A549 (cell line): ENCODE measurements at regions not wholly inside any gene's neighbourhood (a gene's known extent, or its start where the extent isn't known, plus 50 kb on each side); places are given as distances from the start of the nearest gene placed in this dataset.
"Not testable (repeated sequence)": the region's sequence is repeated elsewhere in the genome, so short reads cannot be mapped to it uniquely, and the experiment has no call there.

Source experiments
- ATAC-seq, 2 experiments: fragments of 200-7000 bp in 1 of 2; fragments of >200 bp in 1 of 2; cut with Nextera tagmentation in 1 of 2; cut with Tn5 transposase in 1 of 2; 3 replicates each; pipeline versions ENCODE4 v1.8.0 to v1.9.1; 2018 to 2020; ENCODE audit warnings: mild to moderate bottlenecking in 1 of 2, moderate library complexity in 1 of 2
- CTCF ChIA-PET: fragments of 300-600 bp; sonication (Branson Sonifier 250); formaldehyde crosslinking; extraction: SDS; loops from one replicate; lab custom pipeline; 2021; ENCODE audit warnings: antibody characterized with exemption, inconsistent platforms; lab: Yijun Ruan, JAX
- POLR2A ChIA-PET: fragments of 350-600 bp; formaldehyde crosslinking; extraction: SDS; loops from one replicate; lab custom pipeline; 2021; ENCODE audit warnings: antibody characterized with exemption, inconsistent platforms; lab: Yijun Ruan, JAX
- DNase-seq, 2 experiments: peaks; one replicate each; pipeline versions ENCODE4 v3.0.0 to v3.0.0-alpha.2; 2011 to 2016; ENCODE audit warnings: low read depth in 1 of 2, low spot score in 1 of 2
- FAIRE-seq: peaks from 2 replicates; lab custom pipeline; 2011; peaks lifted over from hg19 to GRCh38; lab: Jason Lieb, UNC
- H3K27ac ChIP-seq, 2 experiments: fragments of >200 bp; sonication (Bioruptor Twin); formaldehyde crosslinking; 3 replicates each; pipeline ENCODE4 v1.5.1; 2016 to 2017
- H3K4me1 ChIP-seq: fragments of >200 bp; sonication (Bioruptor Twin); formaldehyde crosslinking; 3 replicates; pipeline ENCODE4 v1.6.1; 2016
- H3K4me2 ChIP-seq: fragments of >200 bp; sonication (Bioruptor Twin); formaldehyde crosslinking; 3 replicates; pipeline ENCODE4 v1.6.1; 2016
- H3K4me3 ChIP-seq: fragments of >200 bp; sonication (Bioruptor Twin); formaldehyde crosslinking; 3 replicates; pipeline ENCODE4 v1.5.1; 2016
- H3K9me3 ChIP-seq: fragments of >200 bp; sonication (Bioruptor Twin); formaldehyde crosslinking; 3 replicates; pipeline ENCODE4 v1.6.1; 2016
- BHLHE40 ChIP-seq: IDR thresholded peaks from 2 replicates; pipeline ENCODE4 v1.6.1; 2012; ENCODE audit warnings: low read depth, low read length, inconsistent platforms
- CBX2 ChIP-seq: fragments of 200-600 bp; sonication (generic); IDR thresholded peaks from 2 replicates; pipeline ENCODE4 v1.6.1; 2016; ENCODE audit warnings: low read depth, mild to moderate bottlenecking, borderline replicate concordance
- CEBPB ChIP-seq, 2 experiments: fragments of >200 bp in 1 of 2; sonication (Bioruptor Twin) in 1 of 2; formaldehyde crosslinking in 1 of 2; IDR thresholded peaks; 2 replicates each; pipeline ENCODE4 v1.6.1; 2012 to 2016
- CHD2 ChIP-seq: fragments of 150-350 bp; IDR thresholded peaks from 2 replicates; pipeline ENCODE4 v1.6.1; 2014; ENCODE audit warnings: low read length; ENCODE audit not compliant: partially characterized antibody
- CHD4 ChIP-seq: fragments of 200-600 bp; sonication (generic); IDR thresholded peaks from 2 replicates; pipeline ENCODE4 v1.6.1; 2016; ENCODE audit warnings: antibody characterized with exemption, mild to moderate bottlenecking, borderline replicate concordance
- EHF ChIP-seq: fragments of 250-450 bp; sonication (Bioruptor Pico); IDR thresholded peaks from 2 replicates; pipeline ENCODE4 v1.5.0; 2020; ENCODE audit warnings: mild to moderate bottlenecking
- EP300 ChIP-seq, 2 experiments: fragments of >200 bp; sonication (Bioruptor Twin); formaldehyde crosslinking; IDR thresholded peaks; 2 replicates in 1 of 2; 3 replicates in 1 of 2; pipeline ENCODE4 v1.6.1; 2016 to 2017
- FOXS1 ChIP-seq: fragments of 250-450 bp; sonication (Bioruptor Pico); IDR thresholded peaks from 2 replicates; pipeline ENCODE4 v1.5.0; 2020; ENCODE audit warnings: mild to moderate bottlenecking, moderate library complexity
- HEYL ChIP-seq: fragments of 250-450 bp; sonication (Bioruptor Pico); IDR thresholded peaks from 2 replicates; pipeline ENCODE4 v1.8.0; 2021; ENCODE audit warnings: mild to moderate bottlenecking, moderate library complexity
- HMGXB4 ChIP-seq: fragments of 250-450 bp; sonication (Bioruptor Pico); IDR thresholded peaks from 2 replicates; pipeline ENCODE4 v1.5.0; 2021; ENCODE audit warnings: mild to moderate bottlenecking, moderate library complexity, borderline replicate concordance
- HOXA7 ChIP-seq: fragments of 250-450 bp; sonication (Bioruptor Pico); IDR thresholded peaks from 2 replicates; pipeline ENCODE4 v1.5.0; 2020; ENCODE audit warnings: mild to moderate bottlenecking, moderate library complexity
- HOXB13 ChIP-seq: fragments of 250-450 bp; sonication (Bioruptor Pico); IDR thresholded peaks from 2 replicates; pipeline ENCODE4 v1.5.0; 2020; ENCODE audit warnings: low read depth, mild to moderate bottlenecking, moderate library complexity
- JUN ChIP-seq, 2 experiments: fragments of >200 bp; sonication (Bioruptor Twin); formaldehyde crosslinking; IDR thresholded peaks; 2 replicates in 1 of 2; 3 replicates in 1 of 2; pipeline ENCODE4 v1.6.1; 2016 to 2017
- KDM1A ChIP-seq: fragments of 200-600 bp; sonication (generic); IDR thresholded peaks from 2 replicates; pipeline ENCODE4 v1.6.1; 2016; ENCODE audit warnings: low read depth, mild to moderate bottlenecking
- KDM5A ChIP-seq: fragments of 200-600 bp; sonication (generic); IDR thresholded peaks from 2 replicates; pipeline ENCODE4 v1.6.1; 2016; ENCODE audit warnings: antibody characterized with exemption, mild to moderate bottlenecking
- MAFK ChIP-seq: fragments of 450-650 bp; IDR thresholded peaks from 2 replicates; pipeline ENCODE4 v1.6.1; 2014; ENCODE audit not compliant: partially characterized antibody
- MYC ChIP-seq: IDR thresholded peaks from 2 replicates; pipeline ENCODE4 v1.6.1; 2012; ENCODE audit warnings: mild to moderate bottlenecking, inconsistent platforms, low read length, improper control_type of control experiment, borderline replicate concordance
- REST ChIP-seq: fragments of 200-600 bp; sonication (generic); IDR thresholded peaks from 2 replicates; pipeline ENCODE4 v1.6.1; 2016; ENCODE audit warnings: antibody characterized with exemption, mild to moderate bottlenecking, moderate library complexity
- RFX5 ChIP-seq: fragments of 450-650 bp; IDR thresholded peaks from 2 replicates; pipeline ENCODE4 v1.7.1; 2014; ENCODE audit warnings: antibody characterized with exemption, mild to moderate bottlenecking, moderate library complexity
- SREBF2 ChIP-seq: fragments of 450-650 bp; IDR thresholded peaks from 2 replicates; pipeline ENCODE4 v1.6.1; 2014; ENCODE audit warnings: mild to moderate bottlenecking, moderate library complexity
- TFCP2L1 ChIP-seq: fragments of 250-450 bp; sonication (Bioruptor Pico); IDR thresholded peaks from 2 replicates; pipeline ENCODE4 v1.5.0; 2021; ENCODE audit warnings: mild to moderate bottlenecking
- TP53 ChIP-seq: fragments of 250-450 bp; sonication (Bioruptor Pico); IDR thresholded peaks from 2 replicates; pipeline ENCODE4 v1.5.0; 2021; ENCODE audit warnings: mild to moderate bottlenecking, moderate library complexity
- ZC3H11A ChIP-seq: fragments of 450-650 bp; IDR thresholded peaks from 2 replicates; pipeline ENCODE4 v1.6.1; 2014; ENCODE audit warnings: antibody characterized with exemption, mild to moderate bottlenecking
- ZFP36 ChIP-seq: fragments of 450-650 bp; IDR thresholded peaks from 2 replicates; pipeline ENCODE4 v1.6.1; 2014; ENCODE audit warnings: borderline replicate concordance; ENCODE audit not compliant: partially characterized antibody
- ZNF302 ChIP-seq: fragments of 250-450 bp; sonication (Bioruptor Pico); IDR thresholded peaks from 2 replicates; pipeline ENCODE4 v1.9.0; 2021; ENCODE audit warnings: inconsistent platforms, mild to moderate bottlenecking, moderate library complexity
- ZSCAN20 ChIP-seq: fragments of 250-450 bp; sonication (Bioruptor Pico); IDR thresholded peaks from 2 replicates; pipeline ENCODE4 v1.8.0; 2022; ENCODE audit warnings: mild to moderate bottlenecking, moderate library complexity
- WGBS: methylation state at CpG from one replicate; pipeline ENCODE4 v1.1.6; 2017; ENCODE audit errors: missing lambda C conversion rate; 5-methylcytosine and 5-hydroxymethylcytosine counted together
- TF ChIP-seq, protein P1 (sequence below): IDR thresholded peaks from 2 replicates; pipeline ENCODE4 v1.6.1; 2012
- TF ChIP-seq, protein P2 (sequence below): IDR thresholded peaks from 2 replicates; pipeline ENCODE4 v1.6.1; 2012

- ChIA-PET POLR2A (no interaction called here), CTCF (no interaction called here)
- 57% methylated on average over 3 of the region's 3 CpGs for WGBS
- Histone ChIP-seq H3K4me1 (no peaks in the 10 kb centered on the region), H3K4me3 (no peak overlapping the region), H3K9me3 (no peaks in the 10 kb centered on the region), H3K27ac (no peak overlapping the region), H3K4me2 (no peak overlapping the region)
- TF ChIP-seq HOXA7 (no peak), HOXB13 (no peak), ZFP36 (no peak), CEBPB (IDR thresholded peaks at IDR 0.05) (no peak), ZSCAN20 (CRISPR knock-in tag) (no peak), KDM5A (no peak), FOXS1 (no peak), ZC3H11A (no peak), JUN (IDR thresholded peaks at IDR 0.05) (no peak), REST (no peak), MYC (no peak), EHF (CRISPR knock-in tag) (no peak), HEYL (CRISPR knock-in tag) (no peak)
- TF ChIP-seq, protein P1, sequence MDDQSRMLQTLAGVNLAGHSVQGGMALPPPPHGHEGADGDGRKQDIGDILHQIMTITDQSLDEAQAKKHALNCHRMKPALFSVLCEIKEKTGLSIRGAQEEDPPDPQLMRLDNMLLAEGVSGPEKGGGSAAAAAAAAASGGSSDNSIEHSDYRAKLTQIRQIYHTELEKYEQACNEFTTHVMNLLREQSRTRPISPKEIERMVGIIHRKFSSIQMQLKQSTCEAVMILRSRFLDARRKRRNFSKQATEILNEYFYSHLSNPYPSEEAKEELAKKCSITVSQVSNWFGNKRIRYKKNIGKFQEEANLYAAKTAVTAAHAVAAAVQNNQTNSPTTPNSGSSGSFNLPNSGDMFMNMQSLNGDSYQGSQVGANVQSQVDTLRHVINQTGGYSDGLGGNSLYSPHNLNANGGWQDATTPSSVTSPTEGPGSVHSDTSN = no peak
- FAIRE-seq (no peak), DNase-seq (no peak), ATAC-seq (no peak)
Measured at GRCh38 chr10:45513551-45513950, 139.5 kb downstream of the ALOX5 start.

- H3K4me1 ChIP-seq, H3K27ac ChIP-seq, H3K4me2 ChIP-seq, ATAC-seq, H3K9me3 ChIP-seq, FAIRE-seq, POLR2A ChIA-PET, CTCF ChIA-PET, DNase-seq, H3K4me3 ChIP-seq: not testable (repeated sequence)
- 93% methylated on average over 5 of the region's 37 CpGs for WGBS
Measured at GRCh38 chr10:45511926-45512325, 137.9 kb downstream of the ALOX5 start.

DNA sequence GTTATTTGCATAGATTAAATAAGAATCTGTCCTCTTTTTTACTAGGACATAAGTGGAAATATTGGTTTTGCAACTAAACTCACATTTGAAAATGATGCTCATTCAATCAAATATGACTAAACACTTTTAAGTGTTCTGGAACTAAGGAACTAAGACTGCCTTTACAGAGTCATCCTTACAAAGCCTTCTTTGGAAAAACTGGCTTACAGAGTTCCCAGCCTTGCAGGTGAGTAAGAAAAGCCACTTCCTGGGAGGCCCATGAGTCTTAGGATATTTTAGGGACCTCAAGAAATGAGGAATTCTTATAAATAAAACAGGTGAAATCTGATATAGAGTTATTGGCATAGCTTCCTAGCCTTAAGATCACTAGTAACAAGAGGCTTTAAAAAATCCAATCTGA, 135.5 kb downstream of the ALOX5 start:
- TF ChIP-seq JUN (IDR thresholded peaks at IDR 0.05) = no peak
- TF ChIP-seq, protein P1 = no peak
- no peak for TF ChIP-seq CHD2
- TF ChIP-seq CHD4 = no peak
- no peak for TF ChIP-seq ZFP36
- TF ChIP-seq CBX2 = no peak
- TF ChIP-seq ZC3H11A = no peak
- TF ChIP-seq, protein P2, sequence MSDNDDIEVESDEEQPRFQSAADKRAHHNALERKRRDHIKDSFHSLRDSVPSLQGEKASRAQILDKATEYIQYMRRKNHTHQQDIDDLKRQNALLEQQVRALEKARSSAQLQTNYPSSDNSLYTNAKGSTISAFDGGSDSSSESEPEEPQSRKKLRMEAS = no peak
- no peak for TF ChIP-seq ZNF302 (CRISPR knock-in tag)
- no peak for TF ChIP-seq TP53 (CRISPR knock-in tag)
- TF ChIP-seq HMGXB4 (CRISPR knock-in tag) = no peak
- no peak for TF ChIP-seq SREBF2
- no peak for TF ChIP-seq TFCP2L1 (CRISPR knock-in tag)
- no peak for TF ChIP-seq KDM1A
- no peak for TF ChIP-seq MAFK
- TF ChIP-seq EHF (CRISPR knock-in tag) = no peak
- TF ChIP-seq EP300 (IDR thresholded peaks at IDR 0.05) = no peak
- TF ChIP-seq ZSCAN20 (CRISPR knock-in tag) = no peak
- TF ChIP-seq RFX5 = no peak
- no peak for TF ChIP-seq BHLHE40
- no peak for DNase-seq
- no peak overlapping the region for H3K27ac ChIP-seq
- H3K4me1 ChIP-seq = no peaks in the 10 kb centered on the region
- ChIA-PET CTCF (interaction anchor here (0.9 kb wide), 1 partner anchor 45 kb away, joined by 4 read pairs; no protein-coding TSS in a partner anchor), POLR2A (no interaction called here)
- H3K9me3 ChIP-seq = no peaks in the 10 kb centered on the region
- H3K4me3 ChIP-seq = no peak overlapping the region
- ATAC-seq = no peak
- no peak for FAIRE-seq
- no peak overlapping the region for H3K4me2 ChIP-seq
